Stimulated activated CD8-positive, alpha-beta memory T cell treated with anti-CD3 and anti-CD28 coated beads, Interleukin-12 subunit alpha, Interleukin-12 subunit beta, amount 100 ng/mL, for 1 hour (primary cell): ENCODE measurements at regions not wholly inside any gene's neighbourhood (a gene's known extent, or its start where the extent isn't known, plus 50 kb on each side); places are given as distances from the start of the nearest gene placed in this dataset.

ENCODE experiments used
- DNase-seq: peaks from one replicate; pipeline ENCODE4 v3.0.0-alpha.2; 2020; ENCODE audit warnings: low read depth

DNA sequence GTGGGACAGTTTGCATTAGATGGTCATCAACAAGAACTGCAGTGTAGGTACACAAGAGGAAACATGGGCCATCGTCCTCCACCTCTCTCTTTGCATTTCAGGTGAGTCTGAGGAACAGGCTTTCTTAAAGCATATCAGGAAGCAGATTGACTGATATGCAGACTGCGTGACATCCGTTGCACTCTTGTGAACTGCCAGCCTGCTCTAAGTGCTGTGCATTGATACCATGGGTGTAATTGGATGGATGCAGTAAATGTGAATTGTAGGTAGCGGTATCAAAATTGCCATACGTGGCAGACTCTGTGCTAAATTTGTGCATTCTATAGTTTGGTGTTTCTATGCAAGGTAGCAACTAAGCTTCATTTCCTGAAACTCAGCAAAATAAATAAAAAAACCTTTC, 1008.3 kb downstream of the EFNB2 start:
- DNase-seq: no peak

DNA sequence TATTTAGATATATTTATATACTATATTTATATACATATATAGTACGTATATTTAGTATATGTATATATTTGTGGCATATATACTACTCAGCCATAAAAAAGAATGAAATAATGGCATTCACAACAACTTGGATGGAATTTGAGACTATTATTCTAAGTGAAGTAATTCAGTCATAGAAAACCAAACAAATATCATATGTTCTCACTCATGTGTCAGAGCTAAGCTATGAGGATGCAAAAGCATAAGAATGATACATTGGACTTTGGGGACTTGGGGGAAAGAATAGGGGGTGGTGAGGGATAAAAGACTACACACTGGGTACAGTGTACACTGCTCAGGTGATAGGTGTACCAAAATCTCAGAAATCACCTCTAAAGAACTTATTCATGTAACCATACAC, 1015.7 kb downstream of the EFNB2 start:
- no peak for DNase-seq

DNA sequence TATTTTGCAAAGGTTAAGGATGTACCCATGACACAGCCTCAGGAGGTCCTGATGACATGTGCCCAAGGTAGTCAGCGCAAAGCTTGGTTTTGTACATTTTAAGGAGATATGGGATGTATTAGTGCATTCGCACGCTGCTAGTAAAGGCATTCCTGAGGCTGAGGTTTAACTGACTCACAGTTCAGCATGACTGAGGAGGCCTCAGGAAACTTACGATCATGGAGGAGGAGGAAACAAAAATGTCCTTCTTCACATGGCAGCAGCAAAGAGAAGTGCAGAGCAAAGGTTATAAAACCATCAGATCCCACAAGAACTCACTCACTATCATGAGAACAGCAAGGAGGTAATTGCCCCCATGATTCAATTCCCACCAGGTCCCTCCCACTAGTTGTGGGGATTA, 1017.4 kb downstream of the EFNB2 start:
- DNase-seq: no peak

DNA sequence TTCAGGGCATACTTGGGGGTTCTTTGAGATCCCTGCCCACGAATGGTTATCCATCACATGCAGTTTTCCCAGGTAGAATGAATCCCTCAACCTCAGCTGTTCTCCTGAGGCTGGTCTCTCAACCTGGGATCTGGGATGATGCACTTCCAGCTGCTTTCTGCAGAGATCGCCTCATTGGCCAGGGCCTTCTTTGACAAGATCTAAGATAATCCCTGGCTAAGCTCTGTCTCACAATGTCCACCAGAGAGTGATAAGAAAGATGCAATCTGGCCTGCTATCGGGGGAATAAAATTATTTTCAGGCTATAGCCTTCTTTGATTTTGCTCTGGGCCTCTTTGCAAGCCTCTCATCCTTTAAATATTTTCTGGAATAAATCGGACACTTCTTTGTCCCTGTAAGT, 1021.1 kb downstream of the EFNB2 start:
- no peak for DNase-seq

DNA sequence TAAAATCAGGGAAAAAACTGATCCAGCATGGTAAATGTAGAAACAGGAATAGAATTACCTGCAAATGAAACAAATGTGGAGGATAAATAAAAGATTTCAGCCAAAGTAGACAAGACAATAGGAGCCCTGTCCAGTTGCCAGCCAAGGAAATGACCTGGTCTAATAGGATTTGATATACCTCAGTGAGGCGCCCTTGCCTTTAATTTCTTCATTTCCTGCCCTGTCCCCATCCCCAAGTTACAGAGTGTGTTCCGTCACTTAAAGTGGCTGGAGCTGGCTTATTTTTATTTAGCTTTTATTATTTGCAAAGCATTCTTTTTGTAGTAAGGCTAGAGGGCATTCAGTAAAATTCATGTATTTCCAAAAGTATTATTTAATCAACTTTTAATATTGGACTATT, 1022.0 kb downstream of the EFNB2 start:
- no peak for DNase-seq

DNA sequence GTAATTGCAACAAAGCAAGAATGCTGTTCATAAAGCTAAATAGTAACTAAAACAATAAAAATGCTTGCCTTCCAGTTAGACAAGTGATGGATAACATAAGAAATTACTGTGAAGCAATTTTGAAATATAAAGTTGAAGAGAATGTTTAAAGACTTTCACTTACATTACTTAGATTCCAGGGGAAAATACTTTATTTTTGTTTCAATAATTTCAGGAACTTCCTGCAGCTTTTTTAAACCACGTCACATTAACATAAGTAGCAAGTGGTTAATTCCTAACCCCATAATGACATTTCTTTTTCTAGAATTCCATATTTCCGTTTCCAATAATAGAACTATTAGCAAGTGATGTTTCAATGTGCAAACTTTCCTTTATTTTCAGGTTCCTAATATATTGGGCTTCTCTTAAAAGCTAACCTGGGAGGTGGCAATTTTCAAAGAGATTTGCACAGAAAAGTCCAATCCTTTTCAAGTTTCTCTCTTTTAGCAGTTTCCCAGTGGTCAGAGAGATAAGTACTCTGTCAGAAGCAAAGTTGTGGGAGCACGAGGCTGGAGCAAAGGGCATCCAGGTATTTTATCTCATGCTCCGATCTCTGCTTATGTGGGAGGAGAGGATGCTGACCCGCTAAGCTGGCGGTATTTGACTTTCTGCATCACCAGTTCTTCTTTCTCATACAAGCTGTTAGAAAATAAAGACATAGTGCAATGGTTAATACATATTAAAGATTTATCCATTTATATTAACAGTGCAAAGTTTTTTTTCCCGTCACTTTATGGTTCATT, 1025.3 kb downstream of the EFNB2 start:
- no peak for DNase-seq

DNA sequence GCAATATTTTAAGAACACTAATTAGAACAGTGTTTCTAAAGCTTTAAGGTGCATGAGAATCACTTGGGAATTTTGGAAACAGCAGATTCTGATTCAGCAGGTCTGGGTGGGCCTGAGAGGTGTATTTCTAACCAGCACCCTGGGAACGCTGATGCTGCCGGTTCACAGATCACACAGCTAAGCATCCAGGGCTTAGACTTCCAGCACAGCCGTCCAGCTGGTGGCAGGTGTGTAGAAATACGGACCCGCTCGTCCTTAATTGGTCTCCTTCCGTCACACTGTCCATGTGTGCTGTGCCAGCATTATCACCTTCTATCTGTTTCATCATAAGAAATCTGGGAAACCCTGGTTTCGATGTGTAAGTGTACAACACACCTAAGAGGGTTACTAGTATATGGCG, 1029.0 kb downstream of the EFNB2 start:
- no peak for DNase-seq

DNA sequence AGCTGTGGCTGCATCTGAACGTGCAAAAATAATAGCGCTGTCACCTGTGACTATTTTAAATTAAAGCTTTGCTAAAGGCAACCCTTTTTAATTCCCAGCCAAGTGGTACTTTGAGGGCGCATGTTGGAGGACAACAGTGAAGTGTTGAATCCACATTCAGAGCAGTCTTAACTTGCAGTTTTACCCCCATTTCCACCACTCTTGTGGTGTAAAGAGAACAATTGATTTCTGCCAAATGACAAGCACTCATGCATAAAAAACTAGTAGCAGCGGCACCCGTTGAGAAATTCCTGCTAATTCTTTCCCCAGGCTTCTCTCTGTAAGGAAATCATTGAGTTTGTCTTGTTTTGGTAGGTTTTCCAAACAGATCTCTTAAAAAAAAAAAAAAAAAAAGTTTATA, 1033.3 kb downstream of the EFNB2 start:
- DNase-seq: no peak

DNA sequence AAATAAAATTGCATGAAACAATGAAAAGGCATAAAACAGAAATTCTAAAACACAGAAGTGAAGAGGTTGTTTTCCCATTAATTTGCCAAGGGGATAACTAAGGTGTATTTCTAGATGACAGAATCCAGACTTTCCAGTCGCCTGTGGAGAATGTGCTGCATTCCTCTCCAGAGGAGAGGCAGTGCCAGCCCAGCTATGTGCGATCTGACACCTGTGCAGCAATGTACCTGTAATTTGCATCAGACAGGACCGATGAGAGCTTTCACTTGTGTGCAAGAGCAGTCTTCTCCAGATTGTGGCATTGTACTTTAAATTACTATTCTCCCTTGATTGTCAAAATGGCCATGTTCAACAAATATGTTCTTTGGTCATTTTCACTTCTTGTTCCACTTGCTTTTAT, 1037.9 kb downstream of the EFNB2 start:
- no peak for DNase-seq

DNA sequence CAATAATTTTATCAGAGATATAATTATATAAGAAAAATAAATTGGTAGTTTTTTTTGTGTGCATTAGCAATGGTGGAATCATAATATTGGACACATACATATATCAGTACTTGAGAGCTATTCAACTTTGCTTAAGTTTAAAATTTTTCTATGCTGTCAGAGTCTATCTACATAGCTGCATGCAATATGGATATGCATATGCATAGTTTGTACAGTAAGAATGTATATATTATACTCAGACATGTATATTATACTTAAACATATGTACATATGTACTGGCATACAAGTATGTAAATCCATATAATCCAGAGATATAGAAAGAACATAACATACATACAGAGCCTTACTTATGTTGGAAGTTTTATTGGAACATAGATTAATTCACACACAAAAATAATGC, 1043.2 kb downstream of the EFNB2 start:
- no peak for DNase-seq

DNA sequence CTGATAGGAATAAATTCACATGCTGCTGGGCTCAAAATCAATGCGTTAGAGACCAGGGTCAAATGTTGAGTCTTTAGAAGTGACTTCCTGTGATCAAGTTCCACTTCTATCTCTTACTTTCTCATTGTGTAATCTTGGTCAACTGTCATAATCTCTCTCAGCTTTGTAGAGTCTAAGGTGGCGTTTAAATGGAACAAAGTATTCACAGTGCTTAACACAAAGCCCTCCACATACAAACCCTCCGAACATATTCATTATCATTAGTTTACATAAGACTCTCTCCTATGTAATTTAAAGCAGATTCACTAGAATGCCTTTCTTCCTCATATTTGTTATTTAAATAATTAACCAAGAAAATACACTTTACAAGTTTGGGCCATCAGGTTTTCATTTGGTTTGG, 1044.1 kb downstream of the EFNB2 start:
- no peak for DNase-seq

DNA sequence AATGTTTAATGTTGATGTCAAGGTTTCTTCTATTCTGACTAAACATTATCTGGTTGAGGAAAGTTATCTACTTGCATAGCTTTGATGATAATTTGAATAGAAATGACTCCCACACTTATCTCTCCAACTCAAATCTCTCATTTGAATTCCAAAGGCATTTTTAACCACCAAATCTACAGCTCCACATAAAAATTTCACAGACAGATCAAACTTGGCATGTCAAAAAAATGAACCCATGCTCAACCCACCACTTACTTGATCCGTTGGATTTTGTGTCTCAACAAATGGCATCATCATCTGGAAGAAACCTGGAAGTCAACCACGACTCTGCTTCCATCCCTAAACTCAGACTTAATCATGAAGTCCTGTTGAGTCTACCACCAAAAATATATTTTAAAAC, 1050.4 kb downstream of the EFNB2 start:
- DNase-seq: no peak

DNA sequence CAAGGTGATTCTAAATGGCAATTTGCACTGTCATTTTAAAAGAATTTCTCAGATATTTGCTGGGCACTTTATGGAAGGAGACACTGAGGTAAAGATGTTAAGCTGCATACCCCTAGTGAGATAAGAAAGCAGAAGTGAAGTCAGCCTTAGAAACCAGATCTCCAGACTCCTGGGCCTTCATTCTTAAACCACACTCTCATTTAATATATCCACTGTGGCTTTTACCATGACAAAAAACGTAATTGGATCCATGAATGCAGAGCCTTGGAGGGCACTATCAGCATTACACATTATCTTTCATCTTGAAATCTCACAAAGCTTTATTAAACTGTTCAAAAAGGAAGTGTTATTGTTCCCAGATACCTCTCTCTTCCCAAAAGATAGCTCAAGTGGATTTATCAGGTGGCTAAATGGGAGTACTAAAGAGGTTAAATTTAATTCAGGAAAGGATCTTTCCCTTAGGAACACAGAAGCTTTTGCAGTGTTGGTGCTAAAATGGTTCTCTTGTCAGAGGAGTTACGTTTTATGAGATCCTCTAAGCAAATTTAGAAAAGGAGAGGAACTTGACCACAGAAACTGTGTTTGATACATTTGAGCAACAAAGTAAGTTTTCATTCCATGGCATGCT, 1060.4 kb downstream of the EFNB2 start:
- no peak for DNase-seq

DNA sequence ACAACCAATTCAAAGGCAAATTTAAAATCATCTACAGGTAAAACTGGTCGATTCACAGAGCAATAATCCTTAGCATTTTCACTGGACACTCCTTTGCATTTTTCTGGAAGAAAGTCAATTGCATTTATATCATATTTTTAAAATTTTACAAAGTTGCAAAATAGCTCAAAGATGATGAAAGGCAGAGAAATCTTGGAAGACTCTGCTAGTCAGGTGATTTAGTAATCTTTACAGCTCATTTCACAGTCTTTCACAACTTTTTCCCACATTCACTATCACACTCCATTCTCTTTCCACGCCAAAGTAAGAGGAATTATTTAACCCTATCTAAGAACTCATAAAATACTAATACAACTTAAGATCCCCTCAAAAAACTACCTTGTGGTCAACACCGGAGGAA, 1063.8 kb downstream of the EFNB2 start:
- no peak for DNase-seq

DNA sequence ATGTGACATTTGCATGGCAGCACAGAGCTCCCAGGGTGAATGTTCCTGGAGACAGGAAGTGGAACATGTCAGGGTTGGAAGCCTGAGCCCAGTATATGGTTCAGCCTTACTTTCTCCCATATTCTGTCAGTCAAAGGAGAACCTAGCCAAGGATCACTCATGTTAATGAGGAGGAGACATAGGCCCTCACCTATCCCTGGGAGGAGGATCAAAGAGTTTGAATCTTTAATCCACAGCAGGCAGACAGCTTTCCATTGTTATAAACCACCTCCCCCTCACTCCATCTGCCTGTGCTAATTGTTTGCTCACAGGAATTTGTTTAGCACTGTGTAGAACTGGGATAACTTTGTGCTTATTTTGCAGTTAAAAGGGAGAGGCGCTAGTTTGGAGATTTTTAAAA, 1069.1 kb downstream of the EFNB2 start:
- no peak for DNase-seq

DNA sequence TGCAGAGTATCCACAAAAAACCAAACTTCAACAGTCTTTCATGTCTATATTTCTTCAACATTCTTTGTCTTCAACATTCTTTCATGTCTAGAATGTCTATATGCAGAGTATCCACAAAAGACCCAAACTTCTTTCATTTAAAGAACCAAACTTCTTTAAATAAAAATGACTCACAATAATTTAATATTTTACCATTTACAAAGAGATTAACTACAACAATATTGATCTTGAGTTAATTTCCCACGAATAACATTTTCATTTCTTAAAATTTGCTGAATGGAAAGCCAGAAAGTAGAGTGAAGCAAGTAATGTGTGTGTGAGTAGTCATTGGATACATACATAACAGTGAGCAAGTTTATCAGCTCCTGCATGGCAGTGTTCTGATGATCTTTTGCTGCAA, 1069.7 kb downstream of the EFNB2 start, which contains the start of gene DAOA:
TSS of gene DAOA (plus strand) at position 301 of the 400 bp plus-strand sequence.
- no peak for DNase-seq

DNA sequence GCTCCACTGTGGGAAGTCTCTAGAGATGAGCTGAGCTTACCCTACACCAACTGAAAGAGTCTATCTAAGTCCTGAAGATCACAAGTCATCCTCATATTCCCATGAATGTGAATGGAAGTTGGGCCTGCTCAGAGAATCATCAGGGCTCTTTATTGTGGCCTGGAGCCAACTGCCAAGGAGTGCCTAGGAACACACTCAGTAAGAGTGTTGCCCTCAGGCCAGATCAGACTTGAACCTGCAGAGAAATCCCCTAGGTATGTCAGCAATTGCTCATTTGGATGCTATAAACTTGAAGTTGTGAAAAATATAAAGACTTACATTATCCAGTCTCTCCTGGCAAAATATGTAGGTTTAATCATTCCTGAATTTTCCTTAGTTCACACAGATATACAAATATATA, 1070.2 kb downstream of the EFNB2 start:
- DNase-seq: no peak

DNA sequence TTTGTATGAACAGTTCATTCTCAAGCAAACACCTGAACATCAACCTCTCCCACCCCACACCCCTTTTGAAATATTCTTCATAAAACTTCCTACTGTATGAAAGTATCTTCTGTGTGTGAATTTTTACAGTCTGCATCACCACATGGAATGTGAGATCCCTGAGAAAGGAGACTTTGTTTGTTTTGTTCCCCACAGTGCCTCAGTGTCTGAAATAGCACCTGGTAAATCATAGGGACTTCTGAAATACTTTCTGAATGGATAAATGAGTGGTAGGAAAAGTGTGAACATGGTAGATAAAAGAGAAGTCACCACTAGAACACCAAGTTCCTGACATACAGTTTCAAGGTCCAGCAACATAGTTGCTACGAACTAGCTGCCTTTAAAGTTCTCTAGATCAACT, 1071.2 kb downstream of the EFNB2 start:
- DNase-seq: no peak

DNA sequence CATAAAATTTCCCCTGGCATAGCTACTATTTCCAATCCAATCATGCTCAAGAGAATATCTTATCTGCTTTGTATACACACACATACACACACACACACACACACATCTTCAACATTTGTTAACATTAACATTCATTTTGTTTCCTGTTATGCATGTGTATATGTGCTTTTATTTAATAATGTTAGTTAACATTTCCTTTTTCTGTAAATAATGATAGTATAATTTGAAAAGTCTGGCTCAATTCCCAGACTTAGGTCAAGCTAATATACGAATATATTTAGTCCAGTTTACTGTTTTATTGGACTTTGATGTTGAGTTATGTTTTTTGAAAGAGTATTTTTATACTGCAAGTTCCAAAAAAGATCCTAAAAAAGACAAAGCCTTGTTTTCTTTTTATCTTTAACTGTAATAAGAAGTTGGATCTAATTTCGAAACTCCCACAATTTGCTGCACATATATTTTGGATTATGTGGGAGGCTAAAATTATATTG, 1072.4 kb downstream of the EFNB2 start:
- DNase-seq: no peak

DNA sequence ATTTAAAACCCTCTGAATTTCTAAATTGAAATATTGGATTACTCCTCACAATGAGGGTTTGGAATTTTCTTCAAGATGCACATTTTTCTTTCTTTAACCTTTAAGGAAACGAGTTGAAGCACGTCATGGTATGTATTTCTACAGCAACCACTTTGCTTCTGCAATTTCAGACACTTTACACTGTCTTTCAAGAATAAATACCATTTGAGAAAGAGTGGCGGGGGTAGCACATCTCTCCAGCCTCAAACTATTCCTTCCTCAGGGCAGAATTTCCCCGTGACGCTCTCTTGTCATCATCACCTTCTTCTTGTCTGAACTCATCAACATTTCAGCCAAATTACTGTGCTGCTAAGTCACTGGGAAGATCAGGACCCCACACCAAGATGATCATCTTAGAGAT, 1073.4 kb downstream of the EFNB2 start:
- DNase-seq: no peak

DNA sequence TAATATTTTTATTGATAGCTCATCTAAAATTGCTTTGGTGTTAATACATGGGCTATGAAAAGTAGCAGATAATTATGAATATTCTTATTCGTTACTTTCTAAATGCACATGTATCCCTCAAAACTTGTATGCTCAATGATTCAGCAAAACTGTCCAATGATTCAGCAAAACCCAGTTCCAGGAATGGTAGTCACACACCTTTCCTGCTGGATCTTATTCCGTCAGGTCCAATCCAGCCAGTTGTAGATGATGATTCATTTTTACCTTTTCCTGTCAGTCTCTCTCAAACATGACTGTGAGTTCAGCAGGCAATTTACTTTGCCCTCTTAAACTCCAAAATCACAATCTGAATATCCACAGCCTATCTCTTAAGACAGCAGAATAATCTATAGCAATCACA, 1082.6 kb downstream of the EFNB2 start:
- no peak for DNase-seq

DNA sequence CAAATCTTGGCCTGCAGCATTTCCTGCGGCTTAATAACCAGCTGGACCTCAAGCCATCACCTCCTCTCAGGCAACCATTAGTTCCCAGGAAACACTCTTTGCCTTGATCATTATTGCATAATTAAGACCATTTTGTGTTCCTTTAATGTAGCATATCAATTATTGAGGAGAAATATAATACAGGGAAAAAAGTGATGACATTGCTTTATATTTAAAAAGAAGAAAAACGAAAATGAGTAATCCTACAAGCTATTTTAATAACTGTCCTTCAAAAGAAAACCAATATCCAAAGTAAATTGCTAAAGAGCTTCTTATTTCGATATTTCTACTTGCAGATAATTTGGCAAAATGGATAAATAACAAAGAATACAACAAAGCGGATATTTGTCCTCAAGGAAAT, 1084.7 kb downstream of the EFNB2 start:
- no peak for DNase-seq

DNA sequence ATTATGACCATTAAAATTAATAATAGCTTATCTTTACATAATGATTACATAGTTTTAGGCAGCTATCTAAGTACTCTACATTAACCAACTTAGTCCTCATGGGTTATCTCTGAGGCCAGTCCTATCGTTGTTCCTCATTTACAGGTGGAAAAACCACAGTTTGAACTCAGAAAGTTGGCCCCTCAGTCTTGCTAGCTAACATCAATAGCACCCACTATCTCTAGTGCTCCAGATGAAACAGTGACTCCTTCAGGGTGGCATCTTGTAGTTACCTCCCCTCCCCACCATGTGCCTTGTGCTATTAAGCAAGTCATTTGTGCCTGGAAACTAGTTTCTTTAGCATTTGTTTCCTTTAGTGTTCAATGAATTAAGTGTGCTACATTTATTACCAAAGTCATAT, 1086.7 kb downstream of the EFNB2 start:
- DNase-seq: no peak

DNA sequence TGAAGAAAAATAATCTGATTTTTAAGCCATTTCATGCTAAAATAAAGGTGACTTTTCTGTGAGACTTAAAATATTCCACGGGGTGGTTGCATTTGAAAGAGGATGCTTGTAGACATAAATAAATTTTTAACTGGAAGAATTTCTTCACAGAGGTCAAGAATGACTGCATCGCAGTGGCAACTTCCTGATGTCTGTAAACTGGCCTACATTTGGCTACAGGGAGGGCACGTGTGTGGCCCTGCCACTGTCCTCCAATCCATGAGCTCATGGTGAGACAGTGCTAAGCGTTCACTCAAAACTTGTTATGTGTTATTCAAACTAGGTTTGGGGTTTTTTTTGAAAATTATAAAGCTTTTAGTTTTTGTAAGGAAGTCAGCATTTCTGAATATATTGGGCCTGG, 1089.3 kb downstream of the EFNB2 start:
- no peak for DNase-seq
